Fibroblast of villous mesenchyme (primary cell): ENCODE measurements at regions not wholly inside any gene's neighbourhood (a gene's known extent, or its start where the extent isn't known, plus 50 kb on each side); places are given as distances from the start of the nearest gene placed in this dataset.

Source experiments
- DNase-seq: peaks from one replicate; pipeline ENCODE4 v3.0.0-alpha.2; 2010; ENCODE audit warnings: low read depth
- H3K4me3 ChIP-seq: 2 replicates; pipeline ENCODE4 v1.5.1; 2011; ENCODE audit warnings: low read depth, mild to moderate bottlenecking, low read length
- CTCF ChIP-seq: IDR thresholded peaks from 2 replicates; pipeline ENCODE4 v1.5.1; 2012; ENCODE audit warnings: low read depth, mild to moderate bottlenecking, low read length; ENCODE audit not compliant: insufficient read depth

- TF ChIP-seq CTCF = no peak
These were observed 377.3 kb downstream of the SHQ1 start for GRCh38 chr3:72470904-72471417.

GRCh38 chr3:72465853-72466252 is 382.4 kb downstream of the SHQ1 start:
- DNase-seq = no peak
- TF ChIP-seq CTCF = no peak
- H3K4me3 ChIP-seq = no peak overlapping the region

More at GRCh38 chr3:72470904-72471417, 377.3 kb downstream of the SHQ1 start:
- no peak overlapping the region for H3K4me3 ChIP-seq
- no peak for DNase-seq

- H3K4me3 ChIP-seq = no peak overlapping the region
- no peak for DNase-seq
- TF ChIP-seq CTCF = no peak
These were observed 385.2 kb downstream of the SHQ1 start for GRCh38 chr3:72463083-72463482.

- TF ChIP-seq CTCF = no peak
- no peak for DNase-seq
- no peak overlapping the region for H3K4me3 ChIP-seq
These were observed 385.6 kb downstream of the SHQ1 start for GRCh38 chr3:72462595-72463011.

- DNase-seq = no peak
- no peak overlapping the region for H3K4me3 ChIP-seq
These were observed 386.5 kb downstream of the SHQ1 start for GRCh38 chr3:72461787-72462186.

GRCh38 chr3:72460205-72461174 is 387.8 kb downstream of the SHQ1 start:
- H3K4me3 ChIP-seq = no peak overlapping the region
- no peak for TF ChIP-seq CTCF
- no peak for DNase-seq

More at GRCh38 chr3:72461787-72462186, 386.5 kb downstream of the SHQ1 start:
- no peak for TF ChIP-seq CTCF
